NOMO-1 treated with dmso at 0.1 percent for 144 hours (cell line): ENCODE measurements at regions not wholly inside any gene's neighbourhood (a gene's known extent, or its start where the extent isn't known, plus 50 kb on each side); places are given as distances from the start of the nearest gene placed in this dataset.
"Not testable (repeated sequence)": the region's sequence is repeated elsewhere in the genome, so short reads cannot be mapped to it uniquely, and the experiment has no call there.

Source experiments
- DNase-seq: peaks from one replicate; lab custom pipeline; 2025; ENCODE audit not compliant: unreplicated experiment; lab: John Stamatoyannopoulos, UW

- no peak for DNase-seq
Measured at GRCh38 chr12:16881986-16882570, 276.1 kb upstream of the LMO3 start.

- no peak for DNase-seq
Measured at GRCh38 chr12:16880864-16881285, 274.9 kb upstream of the LMO3 start.

- DNase-seq = no peak
Measured at GRCh38 chr12:16870845-16871244, 264.9 kb upstream of the LMO3 start.

- no peak for DNase-seq
Measured at GRCh38 chr12:16863742-16864141, 257.8 kb upstream of the LMO3 start.

GRCh38 chr12:16857456-16857923 is 251.5 kb upstream of the LMO3 start:
- DNase-seq = peak; percentile 50

- no peak for DNase-seq
Measured at GRCh38 chr12:16854465-16854864, 248.5 kb upstream of the LMO3 start.

GRCh38 chr12:16849473-16849872 is 243.5 kb upstream of the LMO3 start:
- no peak for DNase-seq

GRCh38 chr12:16844875-16845274 is 238.9 kb upstream of the LMO3 start:
- no peak for DNase-seq

GRCh38 chr12:16833376-16834015 is 227.5 kb upstream of the LMO3 start:
- DNase-seq = no peak

GRCh38 chr12:16828891-16829290 is 222.9 kb upstream of the LMO3 start:
- no peak for DNase-seq

GRCh38 chr12:16807731-16808130 is 201.8 kb upstream of the LMO3 start:
- no peak for DNase-seq

- DNase-seq = no peak
Measured at GRCh38 chr12:16796168-16796567, 190.2 kb upstream of the LMO3 start.

- no peak for DNase-seq
Measured at GRCh38 chr12:16789204-16789790, 183.3 kb upstream of the LMO3 start.

GRCh38 chr12:16788506-16789203 is 182.7 kb upstream of the LMO3 start:
- no peak for DNase-seq

GRCh38 chr12:16785953-16786352 is 180.0 kb upstream of the LMO3 start:
- no peak for DNase-seq

GRCh38 chr12:16785524-16785923 is 179.6 kb upstream of the LMO3 start:
- no peak for DNase-seq

GRCh38 chr12:16769129-16769528 is 163.2 kb upstream of the LMO3 start:
- DNase-seq = not testable (repeated sequence)

- DNase-seq = peak; percentile 36
Measured at GRCh38 chr12:16766736-16767135, 160.8 kb upstream of the LMO3 start.

GRCh38 chr12:16763901-16764300 is 157.9 kb upstream of the LMO3 start:
- no peak for DNase-seq

- no peak for DNase-seq
Measured at GRCh38 chr12:16756833-16757555, 151.0 kb upstream of the LMO3 start.

GRCh38 chr12:16730772-16731171 is 124.8 kb upstream of the LMO3 start:
- DNase-seq = no peak
